NCI-H128 (cell line): ENCODE measurements at regions not wholly inside any gene's neighbourhood (a gene's known extent, or its start where the extent isn't known, plus 50 kb on each side); places are given as distances from the start of the nearest gene placed in this dataset.
"Not testable (repeated sequence)": the region's sequence is repeated elsewhere in the genome, so short reads cannot be mapped to it uniquely, and the experiment has no call there.

ENCODE experiments used
- DNase-seq: peaks from one replicate; lab custom pipeline; 2025; ENCODE audit not compliant: unreplicated experiment; lab: John Stamatoyannopoulos, UW

- DNase-seq = no peak
Measured at GRCh38 chr1:60865166-60865565, 217.2 kb upstream of the NFIA start.

- DNase-seq = no peak
Measured at GRCh38 chr1:60864722-60865121, 217.6 kb upstream of the NFIA start.

GRCh38 chr1:60863131-60863530 lies 219.2 kb upstream of the NFIA start:
- DNase-seq = no peak

GRCh38 chr1:60861961-60862567 lies 220.3 kb upstream of the NFIA start:
- DNase-seq = no peak

GRCh38 chr1:60859111-60859510 lies 223.2 kb upstream of the NFIA start:
- DNase-seq = no peak

GRCh38 chr1:60857851-60858250 lies 224.5 kb upstream of the NFIA start:
- no peak for DNase-seq

GRCh38 chr1:60850084-60850483 lies 232.3 kb upstream of the NFIA start:
- no peak for DNase-seq

GRCh38 chr1:60849401-60849800 lies 233.0 kb upstream of the NFIA start:
- DNase-seq = no peak

GRCh38 chr1:60848583-60849188 lies 233.7 kb upstream of the NFIA start:
- no peak for DNase-seq

- no peak for DNase-seq
Measured at GRCh38 chr1:60847855-60848582, 234.3 kb upstream of the NFIA start.

GRCh38 chr1:60847391-60847790 lies 235.0 kb upstream of the NFIA start:
- no peak for DNase-seq

- DNase-seq = not testable (repeated sequence)
Measured at GRCh38 chr1:60845659-60846058, 236.7 kb upstream of the NFIA start.

GRCh38 chr1:60842304-60842703 lies 240.1 kb upstream of the NFIA start:
- no peak for DNase-seq

GRCh38 chr1:60841116-60842046 lies 241.0 kb upstream of the NFIA start:
- no peak for DNase-seq

- not testable (repeated sequence) for DNase-seq
Measured at GRCh38 chr1:60840476-60840875, 241.9 kb upstream of the NFIA start.

GRCh38 chr1:60835649-60836048 lies 246.7 kb upstream of the NFIA start:
- DNase-seq = no peak

GRCh38 chr1:60833173-60833572 lies 249.2 kb upstream of the NFIA start:
- no peak for DNase-seq

- DNase-seq = no peak
Measured at GRCh38 chr1:60832367-60832766, 250.0 kb upstream of the NFIA start.

GRCh38 chr1:60831780-60832179 lies 250.6 kb upstream of the NFIA start:
- no peak for DNase-seq

- DNase-seq = no peak
Measured at GRCh38 chr1:60828944-60829343, 253.4 kb upstream of the NFIA start.

GRCh38 chr1:60826320-60827094 lies 255.9 kb upstream of the NFIA start:
- DNase-seq = no peak
